Activated naive CD8-positive, alpha-beta T cell treated with anti-CD3 and anti-CD28 coated beads, Interleukin-2, amount 10 ng/mL, durations not matched to agents 7 days and 5 days (primary cell): ENCODE measurements at regions not wholly inside any gene's neighbourhood (a gene's known extent, or its start where the extent isn't known, plus 50 kb on each side); places are given as distances from the start of the nearest gene placed in this dataset.

Experiments used
- ATAC-seq: fragments of 150-1000 bp; cut with Tn5 transposase; one replicate; pipeline ENCODE4 v1.10.0; 2021; ENCODE audit warnings: low read depth, moderate library complexity
- POLR2A ChIA-PET: fragments of 350-600 bp; sonication (Branson Sonifier 250); formaldehyde crosslinking; loops from one replicate; lab custom pipeline; 2021; ENCODE audit warnings: antibody characterized with exemption; lab: Charles Lee
- DNase-seq: peaks from one replicate; pipeline ENCODE4 v3.0.0; 2021
- H3K27ac Mint-ChIP-seq: one replicate; pipeline ENCODE4 v1.8.0; 2022; ENCODE audit warnings: mild to moderate bottlenecking, mixed read lengths
- H3K27me3 Mint-ChIP-seq: one replicate; pipeline ENCODE4 v1.8.0; 2022; ENCODE audit warnings: mild to moderate bottlenecking, moderate library complexity, mixed read lengths
- H3K36me3 Mint-ChIP-seq: one replicate; pipeline ENCODE4 v1.8.0; 2021; ENCODE audit warnings: mild to moderate bottlenecking, mixed read lengths
- H3K4me1 Mint-ChIP-seq: one replicate; pipeline ENCODE4 v1.8.0; 2021; ENCODE audit warnings: mixed read lengths
- H3K4me3 Mint-ChIP-seq: one replicate; pipeline ENCODE4 v1.8.0; 2022; ENCODE audit warnings: mild to moderate bottlenecking, moderate library complexity, mixed read lengths
- H3K9me3 Mint-ChIP-seq: one replicate; pipeline ENCODE4 v1.8.0; 2021; ENCODE audit warnings: mixed read lengths

DNA sequence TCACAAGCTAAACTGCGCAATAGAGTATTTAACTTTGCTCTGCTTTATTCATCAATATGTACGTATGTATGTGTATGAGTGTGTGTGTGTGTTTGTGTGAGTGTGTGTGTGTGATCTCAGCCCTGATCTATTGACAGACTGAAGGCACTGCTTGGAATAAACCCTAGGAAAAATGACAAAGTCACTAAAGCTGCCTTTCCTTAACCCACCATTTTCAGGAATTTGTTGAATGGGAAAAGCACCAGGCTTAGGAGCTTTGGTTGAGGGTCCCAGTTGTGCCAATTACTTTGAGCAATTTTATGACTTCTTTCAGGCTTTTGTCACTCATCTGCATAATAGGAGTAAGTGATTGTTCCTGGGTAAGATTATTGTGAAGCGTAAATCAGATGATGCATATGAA lies 108.6 kb upstream of the TLR4 start:
- ATAC-seq (no peak), DNase-seq (no peak)
- Mint-ChIP-seq H3K4me3 (no peak overlapping the region), H3K27me3 (no peaks in the 10 kb centered on the region), H3K4me1 (no peaks in the 10 kb centered on the region), H3K36me3 (no peaks in the 10 kb centered on the region), H3K27ac (no peak overlapping the region), H3K9me3 (no peaks in the 10 kb centered on the region)
- POLR2A ChIA-PET: no interaction called here

GRCh38 chr9:117587263-117587662 lies 116.9 kb upstream of the TLR4 start:
- ATAC-seq (no peak), DNase-seq (no peak)
- Mint-ChIP-seq H3K27me3 (no peaks in the 10 kb centered on the region), H3K4me1 (no peaks in the 10 kb centered on the region), H3K4me3 (no peak overlapping the region), H3K27ac (no peak overlapping the region), H3K9me3 (no peaks in the 10 kb centered on the region), H3K36me3 (no peaks in the 10 kb centered on the region)
- POLR2A ChIA-PET: no interaction called here

DNA sequence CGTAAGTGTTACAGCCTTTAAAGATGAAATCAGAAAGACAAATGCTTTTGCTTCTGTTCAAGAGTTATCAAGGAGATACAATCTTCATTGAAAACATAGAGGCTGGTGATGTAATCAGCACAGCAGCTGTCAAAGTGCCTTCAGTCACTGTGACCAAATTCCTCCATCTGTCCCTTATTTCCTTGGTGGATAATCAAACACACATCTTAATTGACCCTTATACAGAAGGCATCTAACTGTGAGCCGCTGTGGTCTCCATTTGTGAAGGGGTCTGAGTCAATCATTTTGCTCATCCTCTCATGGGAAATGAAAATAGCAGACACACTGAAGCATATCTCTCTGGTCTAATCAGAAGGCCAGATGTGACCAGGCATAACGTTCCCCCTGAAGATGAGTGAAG lies 130.1 kb upstream of the TLR4 start:
- Mint-ChIP-seq H3K4me1 (no peaks in the 10 kb centered on the region), H3K27me3 (no peaks in the 10 kb centered on the region), H3K9me3 (no peaks in the 10 kb centered on the region), H3K27ac (no peak overlapping the region), H3K36me3 (no peaks in the 10 kb centered on the region), H3K4me3 (no peak overlapping the region)
- no peak for DNase-seq
- POLR2A ChIA-PET: no interaction called here
- no peak for ATAC-seq

- Mint-ChIP-seq H3K36me3 (no peaks in the 10 kb centered on the region), H3K27ac (no peak overlapping the region), H3K4me1 (no peaks in the 10 kb centered on the region), H3K27me3 (no peaks in the 10 kb centered on the region), H3K9me3 (no peaks in the 10 kb centered on the region), H3K4me3 (no peak overlapping the region)
- POLR2A ChIA-PET: no interaction called here
- DNase-seq (no peak), ATAC-seq (no peak)
Observed at GRCh38 chr9:117564839-117565238, 139.4 kb upstream of the TLR4 start.

GRCh38 chr9:117561761-117562160 lies 142.4 kb upstream of the TLR4 start:
- H3K4me1 Mint-ChIP-seq: no peaks in the 10 kb centered on the region
- H3K27ac Mint-ChIP-seq: no peak overlapping the region
- POLR2A ChIA-PET: no interaction called here
- no peaks in the 10 kb centered on the region for H3K27me3 Mint-ChIP-seq
- H3K4me3 Mint-ChIP-seq: no peak overlapping the region
- H3K36me3 Mint-ChIP-seq: no peaks in the 10 kb centered on the region
- ATAC-seq (no peak), DNase-seq (no peak)
- H3K9me3 Mint-ChIP-seq: no peaks in the 10 kb centered on the region

DNA sequence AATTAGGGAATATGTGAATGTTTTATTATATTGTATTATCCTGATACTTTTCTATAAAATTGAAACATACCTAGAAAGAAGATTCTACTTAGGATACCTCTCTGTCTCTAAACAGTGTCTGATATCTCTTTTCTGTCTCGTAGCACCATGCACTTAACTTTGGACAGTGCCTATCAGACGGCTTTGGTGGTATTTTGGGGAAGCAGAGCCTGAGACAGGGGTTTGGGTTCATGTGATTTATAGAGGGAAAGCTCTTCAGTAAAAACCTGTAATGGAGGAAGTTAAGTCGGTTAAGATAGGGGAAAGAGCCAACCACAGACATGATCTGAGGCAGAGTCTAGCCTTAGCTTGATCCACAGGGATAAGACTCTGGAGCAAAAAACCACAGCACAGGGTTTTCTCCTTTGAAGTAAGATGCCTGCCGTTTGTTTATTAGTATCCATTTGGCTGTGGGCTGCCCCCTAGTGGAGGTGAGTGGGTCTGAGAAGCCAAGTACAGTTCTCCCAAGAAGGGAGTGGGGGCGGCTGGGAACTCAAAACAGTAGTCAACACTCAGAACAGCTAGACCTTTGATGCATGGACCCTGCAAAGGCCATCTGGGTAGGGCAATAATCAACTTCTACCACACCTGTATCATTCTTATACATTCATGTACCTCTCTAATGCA lies 141.2 kb upstream of the ASTN2 start:
- no peaks in the 10 kb centered on the region for H3K27me3 Mint-ChIP-seq
- H3K27ac Mint-ChIP-seq: no peak overlapping the region
- DNase-seq: peak; percentile 33
- no peak for ATAC-seq
- no peaks in the 10 kb centered on the region for H3K4me1 Mint-ChIP-seq
- POLR2A ChIA-PET: no interaction called here
- H3K36me3 Mint-ChIP-seq: no peaks in the 10 kb centered on the region
- no peaks in the 10 kb centered on the region for H3K9me3 Mint-ChIP-seq
- no peak overlapping the region for H3K4me3 Mint-ChIP-seq

DNA sequence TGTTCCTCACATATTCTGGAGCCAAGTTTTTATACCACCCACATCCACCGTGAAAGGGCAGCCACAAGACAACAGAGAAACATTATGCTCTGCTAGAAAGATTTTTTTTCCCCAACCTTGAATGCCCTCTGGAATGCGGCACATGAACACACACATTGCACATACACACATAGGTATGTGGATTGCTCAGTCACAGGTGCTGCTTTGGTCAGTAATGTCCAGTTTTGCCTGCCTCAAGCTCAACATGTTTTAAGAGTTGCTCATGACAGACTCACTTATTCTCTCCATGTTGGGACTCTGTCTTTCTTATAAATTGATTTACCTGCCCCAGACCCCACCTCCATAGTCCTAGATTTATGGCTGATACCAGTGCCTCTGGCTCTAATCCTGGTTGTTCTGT lies 138.0 kb upstream of the ASTN2 start:
- no peak for ATAC-seq
- no peaks in the 10 kb centered on the region for H3K27me3 Mint-ChIP-seq
- no peaks in the 10 kb centered on the region for H3K4me1 Mint-ChIP-seq
- DNase-seq: no peak
- H3K27ac Mint-ChIP-seq: no peak overlapping the region
- no peak overlapping the region for H3K4me3 Mint-ChIP-seq
- no peaks in the 10 kb centered on the region for H3K9me3 Mint-ChIP-seq
- H3K36me3 Mint-ChIP-seq: no peaks in the 10 kb centered on the region
- POLR2A ChIA-PET: no interaction called here

- no peak overlapping the region for H3K27ac Mint-ChIP-seq
- peaks cover 2% of the 10 kb centered on the region for H3K9me3 Mint-ChIP-seq
- H3K4me1 Mint-ChIP-seq: peaks cover 5% of the 10 kb centered on the region
Observed at GRCh38 chr9:117551171-117551570, 136.3 kb upstream of the ASTN2 start.

DNA sequence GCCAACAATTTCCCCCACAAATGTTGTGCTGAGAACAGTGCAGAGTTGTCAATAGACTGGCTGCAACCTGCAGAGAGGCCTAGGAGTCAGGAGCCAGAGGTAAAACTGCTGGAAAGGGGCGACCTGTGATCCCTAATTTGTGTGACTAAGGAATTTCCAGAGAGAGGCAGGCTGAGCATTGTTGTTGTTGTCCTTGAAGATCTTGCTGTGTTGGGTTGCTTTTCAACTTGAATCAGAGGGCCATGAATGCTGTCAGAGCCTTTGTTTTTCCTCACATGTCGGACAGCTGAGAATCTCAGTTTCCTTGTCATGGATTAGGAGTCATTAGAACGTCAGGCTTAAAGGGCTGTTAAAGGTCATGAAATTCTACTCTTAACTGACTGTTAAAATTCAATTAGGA lies 134.6 kb upstream of the ASTN2 start:
- H3K4me1 Mint-ChIP-seq: peaks cover 5% of the 10 kb centered on the region
- no peak overlapping the region for H3K27ac Mint-ChIP-seq
- DNase-seq (no peak), ATAC-seq (no peak)
- peaks cover 2% of the 10 kb centered on the region for H3K9me3 Mint-ChIP-seq
- POLR2A ChIA-PET: no interaction called here
- no peak overlapping the region for H3K4me3 Mint-ChIP-seq
- no peaks in the 10 kb centered on the region for H3K36me3 Mint-ChIP-seq
- H3K27me3 Mint-ChIP-seq: peaks cover 2% of the 10 kb centered on the region

More at GRCh38 chr9:117551171-117551570, 136.3 kb upstream of the ASTN2 start:
- ATAC-seq: no peak
- H3K4me3 Mint-ChIP-seq: no peak overlapping the region
- no peak for DNase-seq
- POLR2A ChIA-PET: no interaction called here
- no peaks in the 10 kb centered on the region for H3K36me3 Mint-ChIP-seq
- H3K27me3 Mint-ChIP-seq: peaks cover 2% of the 10 kb centered on the region

DNA sequence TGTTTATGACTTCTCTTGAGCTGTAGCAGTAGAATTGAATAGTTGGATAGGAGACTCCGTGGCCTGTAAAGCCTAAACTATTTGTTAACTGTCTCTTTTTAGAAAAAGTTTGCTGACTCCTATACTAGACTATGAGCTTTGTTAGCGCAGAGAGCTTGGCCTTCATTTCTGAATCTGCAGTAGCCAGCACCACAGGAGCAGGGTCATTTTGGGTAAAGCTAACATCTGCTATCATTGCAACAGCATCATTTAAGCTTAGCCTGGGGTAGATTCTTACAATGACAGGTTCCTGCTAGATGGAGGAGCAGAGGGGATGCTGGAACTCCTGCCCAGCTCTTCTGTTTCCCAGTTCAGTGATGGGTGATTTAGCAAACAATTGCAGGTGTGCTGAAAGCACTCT lies 133.7 kb upstream of the ASTN2 start:
- POLR2A ChIA-PET: no interaction called here
- no peak overlapping the region for H3K27ac Mint-ChIP-seq
- no peak for ATAC-seq

DNA sequence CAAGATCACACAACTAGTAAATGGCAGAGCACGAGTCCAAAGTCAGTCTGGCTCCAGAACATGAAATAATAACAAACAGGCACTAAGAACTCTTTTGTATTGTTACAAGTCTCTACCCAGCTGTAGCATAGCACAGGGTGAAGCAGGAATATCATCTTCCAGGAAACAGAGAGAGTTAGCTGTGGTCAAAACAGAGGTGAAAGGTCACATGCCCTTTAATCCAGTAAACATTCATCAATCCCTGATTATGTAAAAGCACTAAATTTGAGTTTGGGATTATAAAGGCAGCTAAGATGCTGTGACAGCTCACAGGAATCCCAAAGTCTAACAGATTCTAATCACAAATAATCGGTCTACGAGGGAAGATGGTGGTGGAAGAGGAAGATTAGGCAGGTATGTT lies 133.0 kb upstream of the ASTN2 start:
- H3K36me3 Mint-ChIP-seq: no peaks in the 10 kb centered on the region
- H3K9me3 Mint-ChIP-seq: peaks cover 2% of the 10 kb centered on the region
- H3K4me3 Mint-ChIP-seq: no peak overlapping the region
- H3K27ac Mint-ChIP-seq: no peak overlapping the region
- H3K27me3 Mint-ChIP-seq: peaks cover 2% of the 10 kb centered on the region
- no peak for ATAC-seq
- POLR2A ChIA-PET: no interaction called here
- H3K4me1 Mint-ChIP-seq: peaks cover 5% of the 10 kb centered on the region
- DNase-seq: no peak

More for the DNA sequence above, 133.7 kb upstream of the ASTN2 start:
- Mint-ChIP-seq H3K9me3 (peaks cover 2% of the 10 kb centered on the region), H3K36me3 (no peaks in the 10 kb centered on the region), H3K27me3 (peaks cover 2% of the 10 kb centered on the region), H3K4me3 (no peak overlapping the region), H3K4me1 (peaks cover 5% of the 10 kb centered on the region)
- DNase-seq: no peak

DNA sequence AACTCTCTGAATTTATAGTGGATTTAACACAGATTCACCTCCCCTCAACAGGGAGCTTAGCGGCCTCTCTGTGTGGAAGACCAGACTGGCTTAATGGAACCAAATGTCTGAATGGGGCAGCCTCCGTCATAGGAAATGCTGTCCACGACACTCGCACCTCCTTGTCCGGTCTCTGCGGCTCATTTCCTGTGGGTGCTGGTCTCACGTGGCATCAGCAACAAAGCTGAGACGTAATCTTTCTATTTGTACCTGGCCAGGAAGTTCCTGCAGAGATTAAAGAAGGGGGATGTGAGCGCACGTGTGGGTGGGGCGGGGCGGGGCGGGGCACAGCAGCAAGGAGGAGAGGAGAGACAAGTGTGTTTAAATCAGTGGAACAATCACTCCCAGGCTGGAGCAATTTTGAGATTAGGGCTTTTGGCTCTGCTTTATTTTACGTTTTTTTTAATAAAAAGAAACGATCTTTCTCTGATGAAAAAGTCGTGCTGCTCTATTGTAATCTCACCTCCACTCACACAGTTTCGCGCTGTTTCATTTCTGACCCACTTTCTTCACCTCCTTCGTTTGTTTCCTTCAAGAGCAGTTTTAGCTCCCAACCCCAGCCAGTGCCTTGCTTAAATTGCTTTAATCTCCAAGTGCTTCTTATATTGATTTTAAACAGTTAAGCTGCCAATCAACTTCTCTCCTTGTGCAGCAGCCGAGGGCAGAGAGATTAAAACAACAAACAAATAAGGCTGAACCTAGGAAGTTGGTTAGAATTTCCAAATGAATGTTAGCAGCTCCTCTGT lies 132.2 kb upstream of the ASTN2 start:
- POLR2A ChIA-PET: no interaction called here
- peaks cover 5% of the 10 kb centered on the region for H3K4me1 Mint-ChIP-seq
- peaks cover 2% of the 10 kb centered on the region for H3K9me3 Mint-ChIP-seq
- H3K36me3 Mint-ChIP-seq: no peaks in the 10 kb centered on the region
- peak; percentile 20 for DNase-seq
- peaks cover 2% of the 10 kb centered on the region for H3K27me3 Mint-ChIP-seq
- ATAC-seq: peak; percentile 30
- peak overlapping the region; percentile 22 for H3K4me3 Mint-ChIP-seq
- no peak overlapping the region for H3K27ac Mint-ChIP-seq

DNA sequence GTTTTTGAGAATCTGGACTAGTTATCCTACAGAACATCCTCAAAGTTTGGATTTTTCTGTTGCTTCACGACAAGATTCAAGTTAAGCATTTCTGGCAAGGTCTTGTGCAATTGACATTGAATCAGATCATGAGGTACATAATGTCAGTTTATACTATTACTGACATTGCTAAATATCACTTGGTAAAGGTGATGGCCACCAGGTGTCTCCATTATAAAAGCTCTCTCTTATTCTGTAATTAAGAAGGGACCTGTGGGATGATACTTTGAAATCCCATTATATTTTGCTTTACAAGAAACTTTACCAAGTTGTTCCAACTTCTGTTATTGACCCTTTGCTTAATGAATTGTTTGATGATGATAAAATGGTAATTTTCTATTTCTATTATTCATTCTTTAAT lies 131.0 kb upstream of the ASTN2 start:
- H3K27ac Mint-ChIP-seq: no peak overlapping the region
- no peaks in the 10 kb centered on the region for H3K36me3 Mint-ChIP-seq
- POLR2A ChIA-PET: no interaction called here
- ATAC-seq: no peak
- no peak for DNase-seq
- H3K9me3 Mint-ChIP-seq: peaks cover 2% of the 10 kb centered on the region
- H3K4me1 Mint-ChIP-seq: peaks cover 5% of the 10 kb centered on the region
- H3K4me3 Mint-ChIP-seq: no peak overlapping the region
- H3K27me3 Mint-ChIP-seq: peaks cover 2% of the 10 kb centered on the region

GRCh38 chr9:117543089-117543488 lies 128.2 kb upstream of the ASTN2 start:
- ATAC-seq (no peak), DNase-seq (no peak)
- H3K4me3 Mint-ChIP-seq: no peak overlapping the region
- POLR2A ChIA-PET: no interaction called here
- peaks cover 5% of the 10 kb centered on the region for H3K4me1 Mint-ChIP-seq
- peaks cover 2% of the 10 kb centered on the region for H3K27me3 Mint-ChIP-seq
- no peaks in the 10 kb centered on the region for H3K36me3 Mint-ChIP-seq
- H3K27ac Mint-ChIP-seq: no peak overlapping the region
- H3K9me3 Mint-ChIP-seq: peaks cover 2% of the 10 kb centered on the region
